ENCODE measurements at regions not wholly inside any gene's neighbourhood (a gene's known extent, or its start where the extent isn't known, plus 50 kb on each side); places are given as distances from the start of the nearest gene placed in this dataset.
"Not testable (repeated sequence)": the region's sequence is repeated elsewhere in the genome, so short reads cannot be mapped to it uniquely, and the experiment has no call there.

DNA sequence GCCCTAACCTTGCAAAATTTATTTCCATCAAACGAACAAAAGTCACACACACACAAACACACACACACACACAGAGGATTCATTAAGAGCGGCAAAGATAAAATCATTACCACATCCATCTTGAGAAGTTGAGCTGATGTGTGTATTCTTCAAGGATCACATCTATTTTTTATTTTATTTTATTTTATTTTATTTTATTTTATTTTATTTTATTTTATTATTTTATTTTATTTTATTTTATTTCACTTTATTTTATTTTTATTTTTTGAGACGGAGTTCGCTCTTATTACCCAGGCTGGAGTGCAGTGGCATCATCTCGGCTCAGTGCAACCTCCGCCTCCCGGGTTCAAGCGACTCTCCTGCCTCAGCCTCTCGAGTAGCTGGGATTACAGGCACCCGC is 71.3 kb upstream of the SHOX start:
- H2BK20ac ChIP-seq (ENCODE audit: low read length); H3K9me3 ChIP-seq (ENCODE audit: insufficient read depth in 2 of 2, low read depth in 1 of 2, low read length in 1 of 2); H3K4me3 ChIP-seq (ENCODE audit: extremely low read depth in 1 of 4, insufficient read depth in 2 of 4, low read depth in 3 of 4, low read length in 4 of 4); H3K14ac ChIP-seq (ENCODE audit: insufficient read length); H3K4me2 ChIP-seq (ENCODE audit: insufficient read depth in 1 of 2, low read depth in 2 of 2, low read length in 2 of 2); H3K4ac ChIP-seq (replicated peaks; ENCODE audit: insufficient read length, low read depth, low read length); H4K8ac ChIP-seq (ENCODE audit: extremely low read depth, insufficient read depth, low read length); H3K79me1 ChIP-seq (ENCODE audit: low read depth, low read length); POLR2A ChIA-PET (ENCODE audit: partially characterized antibody); H3K4me1 ChIP-seq (replicated peaks in 1 of 4; ENCODE audit: control insufficient read depth in 3 of 4, insufficient read depth in 4 of 4, low read length in 3 of 4); H3K18ac ChIP-seq (ENCODE audit: extremely low read depth, low read length); H3K23me2 ChIP-seq (ENCODE audit: low read depth, low read length); H2BK5ac ChIP-seq (ENCODE audit: low read depth, low read length); FAIRE-seq; H4K91ac ChIP-seq (replicated peaks; ENCODE audit: insufficient read length, low read length); H3K79me2 ChIP-seq (ENCODE audit: control insufficient read depth in 1 of 2, insufficient read depth in 2 of 2, low read length in 2 of 2); H3K27ac ChIP-seq (ENCODE audit: low read depth, low read length); H3K27me3 ChIP-seq (replicated peaks in 1 of 4; ENCODE audit: control insufficient read depth in 3 of 4, extremely low read depth in 1 of 4, insufficient read depth in 3 of 4, low read length in 3 of 4); H4K5ac ChIP-seq (ENCODE audit: insufficient read length, low read depth, low read length); H2AFZ ChIP-seq (ENCODE audit: low read length); H2AK5ac ChIP-seq (ENCODE audit: low read depth, low read length); H4K20me1 ChIP-seq (replicated peaks in 1 of 2; ENCODE audit: control insufficient read depth in 1 of 2, insufficient read depth in 2 of 2, low read length in 2 of 2); H3K23ac ChIP-seq (ENCODE audit: insufficient read length); CTCF ChIA-PET (ENCODE audit: partially characterized antibody); H3K9ac ChIP-seq (replicated peaks in 1 of 4; ENCODE audit: extremely low read depth in 1 of 4, low read depth in 3 of 4, low read length in 3 of 4); H3K36me3 ChIP-seq (ENCODE audit: control insufficient read depth in 2 of 4, insufficient read depth in 4 of 4, low read length in 3 of 4); H3K56ac ChIP-seq (replicated peaks; ENCODE audit: insufficient read length, low read depth, low read length); H2BK15ac ChIP-seq (ENCODE audit: low read length); H2BK12ac ChIP-seq (ENCODE audit: low read depth, low read length); DNase-seq (ENCODE audit: low read depth in 1 of 2, low spot score in 2 of 2); H2BK120ac ChIP-seq (replicated peaks; ENCODE audit: low read depth, low read length): not testable (repeated sequence)
- WGBS, 2 experiments (ENCODE audit: extremely low coverage in 1 of 2, insufficient coverage in 1 of 2, insufficient read length in 1 of 2, insufficient replicate concordance in 2 of 2, low coverage in 1 of 2, low lambda C conversion rate in 2 of 2, missing lambda C conversion rate in 1 of 2) = 100% methylated on average over 10 of the region's 10 CpGs; no CpG with 5 or more reads in 1 of the 2 experiments
